RWPE1 (cell line): ENCODE measurements at regions not wholly inside any gene's neighbourhood (a gene's known extent, or its start where the extent isn't known, plus 50 kb on each side); places are given as distances from the start of the nearest gene placed in this dataset.

Source experiments
- CTCF ChIA-PET: fragments of 350-600 bp; sonication (Branson Sonifier 250); formaldehyde crosslinking; extraction: SDS; loops from one replicate; lab custom pipeline; 2021; lab: Yijun Ruan, JAX
- POLR2A ChIA-PET: fragments of 400-600 bp; formaldehyde crosslinking; extraction: SDS; loops from one replicate; lab custom pipeline; 2020; ENCODE audit warnings: antibody characterized with exemption; ENCODE audit not compliant: low non-redundant PET; lab: Yijun Ruan, JAX
- DNase-seq: peaks from one replicate; pipeline ENCODE4 v3.0.0; 2012; ENCODE audit warnings: low spot score
- H3K27ac ChIP-seq: fragments of 450-650 bp; 2 replicates; pipeline ENCODE4 v1.5.1; 2017
- TF ChIP-seq, protein P1 (sequence below): fragments of 450-650 bp; conservative IDR thresholded peaks from 2 replicates; pipeline ENCODE4 v1.5.1; 2017; ENCODE audit warnings: low read depth, mild to moderate bottlenecking

DNA sequence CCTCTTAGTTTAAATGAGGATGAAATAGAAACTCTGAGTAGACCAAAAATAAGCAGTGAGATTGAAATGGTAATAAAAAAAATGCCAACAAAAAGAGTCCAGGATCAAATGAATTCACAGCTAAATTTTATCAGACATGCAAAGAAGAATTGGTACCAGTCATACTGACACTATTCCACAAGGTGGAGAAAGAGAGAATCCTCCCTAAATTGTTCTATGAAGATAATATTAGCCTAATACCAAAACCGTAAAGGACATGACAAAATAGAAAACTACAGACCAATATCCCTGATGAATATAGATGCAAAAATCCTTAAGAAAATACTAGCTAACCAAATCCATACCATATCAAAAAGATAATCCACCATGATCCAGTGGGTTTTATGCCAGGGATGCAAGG lies 169.8 kb upstream of the CHORDC1 start:
- H3K27ac ChIP-seq = no peak overlapping the region
- CTCF ChIA-PET = no interaction called here
- TF ChIP-seq, protein P1, sequence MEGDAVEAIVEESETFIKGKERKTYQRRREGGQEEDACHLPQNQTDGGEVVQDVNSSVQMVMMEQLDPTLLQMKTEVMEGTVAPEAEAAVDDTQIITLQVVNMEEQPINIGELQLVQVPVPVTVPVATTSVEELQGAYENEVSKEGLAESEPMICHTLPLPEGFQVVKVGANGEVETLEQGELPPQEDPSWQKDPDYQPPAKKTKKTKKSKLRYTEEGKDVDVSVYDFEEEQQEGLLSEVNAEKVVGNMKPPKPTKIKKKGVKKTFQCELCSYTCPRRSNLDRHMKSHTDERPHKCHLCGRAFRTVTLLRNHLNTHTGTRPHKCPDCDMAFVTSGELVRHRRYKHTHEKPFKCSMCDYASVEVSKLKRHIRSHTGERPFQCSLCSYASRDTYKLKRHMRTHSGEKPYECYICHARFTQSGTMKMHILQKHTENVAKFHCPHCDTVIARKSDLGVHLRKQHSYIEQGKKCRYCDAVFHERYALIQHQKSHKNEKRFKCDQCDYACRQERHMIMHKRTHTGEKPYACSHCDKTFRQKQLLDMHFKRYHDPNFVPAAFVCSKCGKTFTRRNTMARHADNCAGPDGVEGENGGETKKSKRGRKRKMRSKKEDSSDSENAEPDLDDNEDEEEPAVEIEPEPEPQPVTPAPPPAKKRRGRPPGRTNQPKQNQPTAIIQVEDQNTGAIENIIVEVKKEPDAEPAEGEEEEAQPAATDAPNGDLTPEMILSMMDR = no peak
- POLR2A ChIA-PET = no interaction called here
- no peak for DNase-seq

DNA sequence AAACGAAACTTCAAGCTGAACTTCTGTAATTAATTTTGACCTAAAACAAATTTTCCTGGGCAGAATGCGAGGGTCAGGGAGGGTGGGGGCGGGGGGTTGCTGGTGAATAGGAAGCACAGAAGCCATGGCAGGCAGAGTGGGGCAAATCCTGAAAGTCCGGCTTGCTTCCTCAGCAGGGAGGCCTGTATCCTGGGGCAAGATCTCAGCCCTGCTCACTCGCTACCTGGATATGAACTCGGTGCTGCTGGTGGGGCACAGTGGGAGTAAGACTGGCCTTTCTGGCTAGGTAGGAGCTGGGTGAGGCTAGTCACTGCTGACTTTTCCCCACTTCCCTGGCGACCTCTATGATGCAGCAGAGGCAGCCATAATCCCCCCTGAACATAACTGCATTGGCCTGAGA lies 168.9 kb upstream of the CHORDC1 start:
- TF ChIP-seq, protein P1 = no peak
- ChIA-PET CTCF (interaction anchor here (0.6 kb wide), 1 partner anchor 43 kb away, joined by 3 read pairs; no protein-coding TSS in a partner anchor), POLR2A (no interaction called here)
- no peak overlapping the region for H3K27ac ChIP-seq
- DNase-seq = no peak

DNA sequence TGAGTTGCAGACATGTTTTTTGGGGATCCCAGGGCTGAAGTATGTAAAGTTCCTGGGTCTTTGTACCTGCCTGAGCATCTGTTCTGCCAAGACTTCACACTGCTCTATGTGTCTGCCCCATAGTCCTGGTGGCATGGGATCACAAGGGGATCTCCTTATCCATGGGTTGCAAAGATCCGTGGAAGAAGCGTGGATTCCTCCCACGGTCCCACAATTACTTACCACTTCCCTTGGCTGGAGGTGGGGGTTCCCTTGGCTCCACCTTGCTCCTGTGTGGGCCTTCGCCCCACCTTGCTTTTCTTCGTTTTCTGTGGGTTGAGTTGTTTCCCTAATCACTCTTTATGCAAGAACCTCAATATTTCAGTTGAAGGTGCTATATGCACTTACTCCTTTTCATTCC lies 157.4 kb upstream of the CHORDC1 start:
- TF ChIP-seq, protein P1 = no peak
- no peak for DNase-seq
- ChIA-PET POLR2A (no interaction called here), CTCF (no interaction called here)
- no peak overlapping the region for H3K27ac ChIP-seq

DNA sequence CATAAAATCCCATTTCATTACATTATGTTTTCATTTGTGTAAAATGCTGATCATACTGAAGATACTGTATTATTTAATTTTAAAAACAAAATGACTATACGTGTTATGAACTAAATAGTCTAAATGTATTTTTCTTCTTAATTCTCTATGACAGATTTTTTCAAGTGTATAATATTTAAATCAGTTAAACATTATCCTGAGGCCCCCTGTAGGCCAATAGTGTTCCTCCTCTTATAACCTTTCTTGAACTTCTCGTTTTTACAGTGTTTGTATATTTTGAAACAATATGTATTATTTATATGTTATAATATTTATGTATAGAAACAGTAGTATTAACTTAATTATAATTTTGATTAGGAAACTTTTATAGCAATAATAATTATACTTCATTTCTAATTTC lies 151.1 kb upstream of the CHORDC1 start:
- H3K27ac ChIP-seq = no peak overlapping the region
- DNase-seq = no peak
- ChIA-PET POLR2A (no interaction called here), CTCF (no interaction called here)
- TF ChIP-seq, protein P1 = no peak

DNA sequence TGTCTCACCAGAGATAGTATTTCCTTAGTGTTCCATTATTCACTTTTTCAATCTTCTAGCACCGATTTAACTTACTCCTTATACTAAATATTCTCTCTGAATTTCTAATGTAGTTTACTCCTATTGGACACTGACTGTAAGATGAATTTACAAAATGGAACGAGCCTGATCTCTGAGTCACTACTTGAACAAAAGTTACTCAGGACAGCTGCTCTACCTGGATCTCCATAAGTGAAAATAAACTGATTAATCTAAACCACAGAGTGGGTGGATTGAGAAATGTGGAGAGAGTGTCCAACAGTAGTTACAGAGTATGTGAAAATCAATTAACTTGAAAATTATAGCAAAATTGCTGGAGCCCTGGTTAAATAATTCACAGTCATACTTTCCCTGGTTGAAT lies 141.7 kb upstream of the CHORDC1 start:
- CTCF ChIA-PET = no interaction called here
- POLR2A ChIA-PET = no interaction called here
- TF ChIP-seq, protein P1 = no peak

DNA sequence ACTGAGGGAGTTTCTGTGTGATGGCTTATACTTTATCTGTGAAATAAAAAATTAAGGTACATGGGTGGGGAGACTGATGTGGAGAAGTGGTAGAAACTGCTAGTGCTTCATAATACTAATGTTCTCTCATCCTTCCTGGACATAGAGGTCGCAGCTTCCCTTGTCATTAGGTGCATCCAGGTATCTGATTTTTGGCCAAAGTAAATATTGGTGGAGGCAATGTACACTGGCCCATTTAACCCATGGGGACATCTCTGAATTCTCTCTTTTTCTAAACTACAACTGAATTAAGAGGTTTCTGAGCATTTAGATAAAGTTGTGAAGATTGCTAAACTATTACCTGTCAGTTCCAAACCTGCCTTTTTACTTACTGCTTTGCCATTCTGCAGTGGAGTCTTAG lies 140.9 kb upstream of the CHORDC1 start:
- DNase-seq = no peak
- TF ChIP-seq, protein P1 = no peak
- ChIA-PET CTCF (no interaction called here), POLR2A (no interaction called here)
- H3K27ac ChIP-seq = no peak overlapping the region

More for the DNA sequence above, 141.7 kb upstream of the CHORDC1 start:
- H3K27ac ChIP-seq = no peak overlapping the region
- DNase-seq = no peak
